Islet of Langerhans (tissue), 1 donor: ENCODE measurements at regions not wholly inside any gene's neighbourhood (a gene's known extent, or its start where the extent isn't known, plus 50 kb on each side); places are given as distances from the start of the nearest gene placed in this dataset.
"Not testable (repeated sequence)": the region's sequence is repeated elsewhere in the genome, so short reads cannot be mapped to it uniquely, and the experiment has no call there.

Source experiments
- FAIRE-seq: peaks from one replicate; lab custom pipeline; 2011; peaks lifted over from hg19 to GRCh38; lab: Jason Lieb, UNC

GRCh38 chr14:54256156-54256555, 140.7 kb upstream of the CDKN3 start:
- no peak for FAIRE-seq

GRCh38 chr14:54257424-54257823, 139.4 kb upstream of the CDKN3 start:
- no peak for FAIRE-seq

DNA sequence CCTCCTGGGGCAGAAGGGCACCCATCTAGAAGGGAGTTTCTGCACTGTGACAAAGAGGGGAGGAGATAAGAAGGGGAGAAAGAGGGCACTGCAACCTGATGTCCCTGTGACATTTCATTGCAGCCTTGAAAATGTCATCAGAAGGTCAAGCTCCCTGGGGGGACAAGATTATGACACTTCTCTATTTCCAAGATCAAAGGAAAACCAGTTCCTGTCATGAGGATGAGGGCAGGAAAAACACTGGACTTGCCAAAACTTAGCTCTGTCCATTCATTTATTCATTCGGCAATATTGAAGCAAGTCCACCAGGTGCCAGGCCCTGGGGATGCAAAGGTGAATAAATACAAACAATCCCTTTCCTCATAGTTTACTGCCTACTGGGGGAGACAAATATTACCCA, 138.4 kb upstream of the CDKN3 start:
- no peak for FAIRE-seq

- no peak for FAIRE-seq
Measured at GRCh38 chr14:54259821-54260220, 137.0 kb upstream of the CDKN3 start.

DNA sequence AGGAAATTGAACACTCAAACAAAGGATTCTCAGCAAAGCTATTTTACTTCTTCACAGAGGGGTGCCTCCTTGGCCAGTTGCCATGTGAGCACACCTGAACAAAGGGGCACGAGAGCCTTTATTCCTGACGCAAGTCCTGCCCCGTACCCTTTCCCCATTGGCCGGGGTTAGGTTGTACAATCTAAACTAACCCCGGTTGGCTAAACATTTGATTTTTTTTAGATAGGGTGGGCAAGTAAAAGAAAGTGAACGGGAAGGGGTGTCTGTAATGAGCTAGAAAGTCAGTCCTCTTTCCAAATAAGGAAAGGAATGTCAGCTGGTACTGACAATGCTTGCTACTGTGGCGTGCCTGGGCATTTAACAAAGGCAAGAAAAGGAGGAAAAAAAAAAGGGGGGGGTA, 135.5 kb upstream of the CDKN3 start:
- FAIRE-seq, result no peak

- not testable (repeated sequence) for FAIRE-seq
Measured at GRCh38 chr14:54266616-54267015, 130.2 kb upstream of the CDKN3 start.

DNA sequence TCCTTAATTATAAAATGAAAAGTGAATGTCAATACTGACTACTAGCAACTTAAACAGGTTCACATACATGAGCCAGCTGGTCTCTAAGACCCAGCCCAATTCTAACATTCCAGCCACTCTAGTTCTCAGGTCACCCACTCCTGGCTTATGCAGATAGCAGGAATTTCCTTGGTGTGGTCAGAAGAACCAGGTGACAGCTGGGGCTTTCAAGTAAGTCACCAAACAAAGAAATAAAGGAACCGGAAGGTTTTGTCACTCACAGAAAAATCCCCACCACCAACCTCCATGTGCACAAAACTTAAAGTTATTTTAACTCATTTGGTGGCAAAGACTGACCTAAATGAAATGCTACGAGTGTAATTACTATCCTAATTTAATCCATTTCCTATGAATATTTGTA, 129.6 kb upstream of the CDKN3 start:
- no peak for FAIRE-seq

DNA sequence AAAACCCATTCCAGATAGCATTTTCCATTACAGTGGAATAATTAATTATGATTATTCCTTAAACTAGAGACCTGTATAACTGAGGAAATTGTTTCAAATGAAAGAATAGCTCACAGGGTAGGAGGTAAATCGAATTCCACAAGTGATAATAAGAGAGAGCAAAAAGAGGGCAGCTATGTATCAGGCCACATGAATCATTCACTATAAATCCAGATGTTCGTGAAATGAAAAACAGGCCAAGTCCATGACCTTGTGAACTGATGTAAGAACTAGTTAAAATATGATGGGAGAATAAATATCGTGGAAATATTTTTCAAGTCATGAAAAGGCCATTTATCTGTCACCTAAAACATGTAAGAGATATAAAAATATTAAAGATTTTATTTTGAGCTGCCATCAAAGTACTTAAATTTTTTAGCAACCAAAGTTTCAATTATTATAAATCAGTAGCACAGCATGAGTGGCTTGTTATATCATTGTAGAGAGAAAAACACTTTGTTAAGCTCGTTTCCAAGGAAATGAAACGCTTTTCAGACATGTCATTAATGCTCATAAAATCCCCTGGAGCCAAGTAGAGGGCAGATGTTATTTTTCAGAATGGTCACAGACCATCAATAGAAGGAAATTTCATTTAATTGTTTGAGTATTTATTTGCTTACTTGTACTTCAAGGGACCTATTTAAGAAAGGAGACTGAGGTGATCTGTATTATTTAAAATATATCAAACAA, 120.6 kb upstream of the CDKN3 start:
- no peak for FAIRE-seq

DNA sequence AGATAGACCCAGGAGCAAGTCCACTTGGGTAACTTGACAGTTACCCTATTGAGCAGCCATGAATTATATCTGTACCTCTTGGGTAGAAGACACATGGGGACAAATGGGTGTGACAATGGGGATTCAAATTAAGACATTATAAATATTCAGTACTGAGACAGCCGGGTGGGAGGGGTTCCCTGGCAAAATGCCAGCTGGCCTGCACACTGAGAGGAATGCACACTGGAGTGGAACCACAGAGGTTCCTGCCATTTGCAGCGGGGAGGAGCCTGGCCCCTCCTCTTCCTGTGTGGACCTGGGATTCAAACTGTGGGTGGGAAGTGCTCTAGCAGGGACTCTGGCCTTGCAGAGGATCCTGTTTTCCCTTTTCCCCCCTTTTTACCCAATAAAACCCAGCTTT, 118.7 kb upstream of the CDKN3 start:
- FAIRE-seq, result no peak

DNA sequence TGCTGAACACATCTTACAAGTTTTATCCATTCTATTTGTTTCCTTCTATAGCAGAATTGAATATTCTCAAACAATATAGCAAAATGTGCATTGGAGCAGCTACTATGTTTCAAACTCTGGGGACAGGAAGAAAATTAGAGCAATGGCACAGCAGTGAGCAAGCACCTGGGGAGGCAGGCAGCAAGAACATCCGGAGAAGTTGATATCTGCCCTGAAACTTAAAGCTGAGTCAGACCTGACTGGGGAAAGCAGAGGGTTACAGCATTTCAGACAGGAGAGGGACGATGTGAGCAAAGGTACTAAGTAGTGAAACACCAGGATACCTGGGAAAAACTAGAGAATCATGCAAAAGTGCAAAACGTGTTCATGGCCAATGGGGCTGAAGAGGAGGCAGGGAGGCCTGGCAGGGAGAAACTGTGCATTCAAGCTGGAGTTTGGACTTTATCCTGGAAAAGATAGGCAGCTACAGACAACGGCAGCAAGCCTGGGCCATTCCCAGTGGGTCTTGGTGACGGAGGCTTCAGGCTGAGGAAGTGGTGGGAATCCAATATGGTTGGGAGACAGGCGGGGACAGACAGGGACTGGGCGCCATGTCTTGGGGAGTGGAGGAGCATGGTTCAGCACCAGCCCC, 118.0 kb upstream of the CDKN3 start:
- no peak for FAIRE-seq

GRCh38 chr14:54282849-54283248, 114.0 kb upstream of the CDKN3 start:
- no peak for FAIRE-seq

- no peak for FAIRE-seq
Measured at GRCh38 chr14:54285030-54285429, 111.8 kb upstream of the CDKN3 start.

- FAIRE-seq, result no peak
Measured at GRCh38 chr14:54291491-54292191, 105.2 kb upstream of the CDKN3 start.

- FAIRE-seq, result no peak
Measured at GRCh38 chr14:54294802-54295201, 102.0 kb upstream of the CDKN3 start.

DNA sequence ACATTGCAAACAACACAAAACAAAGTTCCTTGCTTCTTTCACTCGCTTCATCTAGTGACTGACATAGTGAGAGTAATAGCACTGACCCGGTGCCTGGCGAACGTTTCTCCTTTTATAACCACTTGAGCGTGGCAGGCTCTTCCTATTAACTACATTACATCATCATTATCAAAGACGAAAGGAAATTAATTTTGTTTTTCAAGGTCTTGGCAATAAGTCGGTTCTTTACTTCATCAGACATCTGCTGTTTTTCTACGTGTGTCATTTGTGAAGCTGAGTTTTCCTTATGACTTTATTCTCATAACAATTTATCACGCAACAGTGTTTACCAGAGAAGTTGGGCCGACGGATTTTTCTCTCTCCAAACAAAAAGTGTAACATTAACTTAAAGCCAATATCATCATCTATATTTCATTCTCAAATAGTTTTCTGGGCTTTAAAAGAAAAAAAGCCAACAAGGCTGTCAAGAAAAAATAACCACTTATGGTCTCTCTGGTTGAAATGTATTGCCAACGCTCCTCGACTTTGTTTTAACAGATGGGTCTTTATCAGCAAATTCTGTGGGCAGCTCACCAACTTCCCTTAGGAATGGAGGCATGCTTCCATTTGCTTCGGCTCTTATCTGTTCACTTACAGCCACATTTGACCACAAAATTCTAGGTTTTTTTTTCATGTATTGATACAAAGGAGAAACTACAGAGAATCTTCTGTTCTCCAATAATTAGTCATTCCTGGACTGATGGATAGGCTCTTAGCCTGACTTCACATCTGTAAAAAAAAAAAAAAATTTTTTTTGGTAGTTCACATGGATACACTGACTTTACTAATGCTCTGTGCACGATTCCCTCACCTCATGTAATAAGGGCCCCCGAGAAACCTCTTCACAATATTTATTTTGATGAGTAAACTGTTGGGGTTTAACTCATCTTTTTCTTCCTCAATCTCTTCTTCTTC, 97.1 kb upstream of the CDKN3 start:
- FAIRE-seq, result peak; percentile 49

- FAIRE-seq, result no peak
Measured at GRCh38 chr14:54300881-54301280, 95.9 kb upstream of the CDKN3 start.

- FAIRE-seq, result no peak
Measured at GRCh38 chr14:54301359-54301758, 95.4 kb upstream of the CDKN3 start.

GRCh38 chr14:54306806-54307205, 90.0 kb upstream of the CDKN3 start:
- FAIRE-seq, result no peak

GRCh38 chr14:54309615-54310014, 87.2 kb upstream of the CDKN3 start:
- no peak for FAIRE-seq

DNA sequence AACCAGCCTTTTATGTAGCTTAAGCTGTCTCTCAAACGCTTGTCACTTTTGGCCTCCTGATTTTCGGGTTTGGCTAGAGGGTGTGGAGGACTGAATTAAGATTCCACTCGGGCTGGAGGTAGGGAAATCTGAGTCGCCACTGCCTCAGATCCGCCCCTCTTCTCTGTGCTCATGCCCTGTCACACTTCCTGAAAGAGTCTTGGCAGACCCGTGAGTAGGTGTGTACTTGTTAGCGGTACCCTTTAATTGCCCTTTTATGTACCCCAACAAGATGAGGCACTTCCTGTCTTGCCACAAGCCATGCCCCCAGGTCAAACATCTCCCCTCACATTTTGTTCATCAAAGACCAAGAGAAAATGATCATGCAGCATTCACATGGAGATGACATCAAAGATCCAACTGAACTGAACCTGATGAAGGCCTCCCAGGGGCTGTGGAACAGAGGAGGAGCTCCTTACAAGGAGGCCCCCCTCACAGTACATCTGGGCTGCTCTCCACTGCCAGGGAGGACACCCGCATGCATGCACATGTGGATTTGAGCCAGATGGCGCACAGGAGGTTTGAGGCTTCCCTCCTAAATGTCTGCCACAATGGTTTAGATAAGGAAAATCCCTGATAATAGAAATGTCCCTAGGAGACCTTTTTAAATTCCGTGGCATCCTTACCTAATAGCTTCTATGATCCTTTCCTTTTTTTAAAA, 86.5 kb upstream of the CDKN3 start:
- FAIRE-seq, result no peak

- FAIRE-seq, result no peak
Measured at GRCh38 chr14:54310851-54311228, 86.0 kb upstream of the CDKN3 start.
